IMR-90 (cell line): ENCODE measurements at regions not wholly inside any gene's neighbourhood (a gene's known extent, or its start where the extent isn't known, plus 50 kb on each side); places are given as distances from the start of the nearest gene placed in this dataset.
"Not testable (repeated sequence)": the region's sequence is repeated elsewhere in the genome, so short reads cannot be mapped to it uniquely, and the experiment has no call there.

Experiments
- ATAC-seq: fragments of 200-7000 bp; cut with Tn5 transposase; 2 replicates; pipeline ENCODE4 v1.9.1; 2020; ENCODE audit warnings: low read depth, mild to moderate bottlenecking, moderate library complexity
- BruUV-seq: library from RNA; stranded (reverse); fragments of 400-500 nt; replicated peaks from 2 replicates; lab custom pipeline; 2021; lab: Mats Ljungman, UMichigan
- CTCF ChIA-PET: fragments of 300-600 bp; formaldehyde crosslinking; extraction: SDS; loops from one replicate; lab custom pipeline; 2021; ENCODE audit warnings: antibody characterized with exemption; lab: Yijun Ruan, JAX
- POLR2A ChIA-PET: fragments of 300-600 bp; sonication (Branson Sonifier 250); formaldehyde crosslinking; loops from one replicate; lab custom pipeline; 2022; ENCODE audit warnings: antibody characterized with exemption; ENCODE audit not compliant: unreplicated experiment; lab: Charles Lee
- DNase-seq: peaks from one replicate; pipeline ENCODE4 v3.0.0; 2013
- H2AFZ ChIP-seq: replicated peaks from 2 replicates; pipeline ENCODE3; 2013; ENCODE audit warnings: low read length, mild to moderate bottlenecking; ENCODE audit not compliant: poor library complexity
- H2AK5ac ChIP-seq: 2 replicates; pipeline ENCODE4 v1.6.1; 2013; ENCODE audit warnings: low read depth, low read length, inconsistent platforms
- H2AK9ac ChIP-seq: replicated peaks from 2 replicates; pipeline ENCODE3; 2013; ENCODE audit warnings: mild to moderate bottlenecking, low read depth, low read length, moderate library complexity; ENCODE audit not compliant: poor library complexity
- H2BK120ac ChIP-seq: 2 replicates; pipeline ENCODE4 v1.6.1; 2013; ENCODE audit warnings: low read depth, low read length, inconsistent platforms
- H2BK15ac ChIP-seq: 3 replicates; pipeline ENCODE4 v1.6.1; 2013; ENCODE audit warnings: low read depth, low read length, inconsistent platforms
- H2BK20ac ChIP-seq: 2 replicates; pipeline ENCODE4 v1.6.1; 2013; ENCODE audit warnings: low read depth, mild to moderate bottlenecking, inconsistent platforms, low read length, moderate library complexity
- H2BK5ac ChIP-seq: 2 replicates; pipeline ENCODE4 v1.6.1; 2013; ENCODE audit warnings: mild to moderate bottlenecking, low read depth, low read length, inconsistent platforms; ENCODE audit not compliant: poor library complexity, severe bottlenecking
- H3K14ac ChIP-seq: replicated peaks from 2 replicates; pipeline ENCODE4 v1.6.1; 2013; ENCODE audit warnings: low read depth, low read length, inconsistent platforms
- H3K18ac ChIP-seq: 2 replicates; pipeline ENCODE4 v1.6.1; 2013; ENCODE audit warnings: low read depth, low read length, control low read depth
- H3K23ac ChIP-seq: 2 replicates; pipeline ENCODE4 v1.6.1; 2013; ENCODE audit warnings: low read depth, low read length, inconsistent platforms
- H3K27ac ChIP-seq: 2 replicates; pipeline ENCODE4 v1.5.1; 2013; ENCODE audit warnings: mild to moderate bottlenecking, control low read depth, low read length; ENCODE audit not compliant: insufficient read depth
- H3K27me3 ChIP-seq: 2 replicates; pipeline ENCODE4 v1.6.1; 2013; ENCODE audit warnings: low read length; ENCODE audit not compliant: control insufficient read depth, insufficient read depth
- H3K36me3 ChIP-seq: 2 replicates; pipeline ENCODE4 v1.6.1; 2013; ENCODE audit warnings: low read length, mixed read lengths; ENCODE audit not compliant: control insufficient read depth, insufficient read depth
- H3K4ac ChIP-seq: 2 replicates; pipeline ENCODE4 v1.6.1; 2013; ENCODE audit warnings: low read depth, low read length, inconsistent platforms
- H3K4me1 ChIP-seq: 2 replicates; pipeline ENCODE4 v1.6.1; 2013; ENCODE audit warnings: low read length, mixed read lengths; ENCODE audit not compliant: control insufficient read depth, insufficient read depth
- H3K4me2 ChIP-seq: 2 replicates; pipeline ENCODE4 v1.6.1; 2013; ENCODE audit warnings: low read depth, mild to moderate bottlenecking, control low read depth, low read length, moderate library complexity
- H3K4me3 ChIP-seq: 2 replicates; pipeline ENCODE4 v1.5.1; 2013; ENCODE audit warnings: low read depth, mild to moderate bottlenecking, control low read depth, low read length, moderate library complexity; ENCODE audit not compliant: insufficient read depth
- H3K56ac ChIP-seq: 2 replicates; pipeline ENCODE4 v1.6.1; 2013; ENCODE audit warnings: low read length, inconsistent platforms; ENCODE audit not compliant: insufficient read depth; ENCODE audit errors: extremely low read depth
- H3K79me1 ChIP-seq, 2 experiments: 2 replicates each; pipeline ENCODE4 v1.6.1; 2013; ENCODE audit warnings: low read length in 2 of 2, inconsistent platforms in 1 of 2, low read depth in 1 of 2
- H3K9ac ChIP-seq: 2 replicates; pipeline ENCODE4 v1.6.1; 2013; ENCODE audit warnings: low read depth, low read length, control low read depth
- H3K9me1 ChIP-seq: 2 replicates; pipeline ENCODE4 v1.6.1; 2013; ENCODE audit warnings: low read length, inconsistent platforms; ENCODE audit not compliant: insufficient read depth
- H3K9me3 ChIP-seq: 2 replicates; pipeline ENCODE4 v1.6.1; 2013; ENCODE audit warnings: low read length; ENCODE audit not compliant: control insufficient read depth, insufficient read depth
- H4K20me1 ChIP-seq: 2 replicates; pipeline ENCODE4 v1.6.1; 2013; ENCODE audit warnings: low read length, inconsistent platforms; ENCODE audit not compliant: insufficient read depth
- H4K5ac ChIP-seq: 2 replicates; pipeline ENCODE4 v1.6.1; 2013; ENCODE audit warnings: mild to moderate bottlenecking, low read depth, low read length, control low read depth
- H4K8ac ChIP-seq, 2 experiments: 2 replicates each; pipeline ENCODE4 v1.6.1; 2013; ENCODE audit warnings: low read depth in 2 of 2, low read length in 2 of 2, control low read depth in 1 of 2, inconsistent platforms in 1 of 2
- H4K91ac ChIP-seq: 2 replicates; pipeline ENCODE4 v1.6.1; 2013; ENCODE audit warnings: low read depth, low read length, inconsistent platforms; ENCODE audit not compliant: insufficient read depth
- WGBS, 2 experiments: methylation state at CpG; one replicate each; pipeline versions ENCODE4 v1.1.5 to v1.1.7; 2013; ENCODE audit warnings: missing lambda C conversion rate in 2 of 2; ENCODE audit not compliant: insufficient read length in 1 of 2; ENCODE audit errors: extremely low coverage in 2 of 2; 5-methylcytosine and 5-hydroxymethylcytosine counted together
- dilution Hi-C: fragments of 300-500 bp; cut with HindIII; formaldehyde crosslinking; loops from one replicate; pipeline ENCODE4 v1.14.3; 2018; ENCODE audit warnings: low sequenced_read_pairs; ENCODE audit not compliant: unreplicated experiment
- in situ Hi-C: fragments of 300-500 bp; cut with MboI; formaldehyde crosslinking; loops from 3 replicates; pipeline ENCODE4 v1.14.3; 2019; ENCODE audit warnings: low sequenced_read_pairs, inconsistent platforms, mixed read lengths
- intact Hi-C: fragments of 100-400 bp; cut with micrococcal nuclease; formaldehyde crosslinking; loops from 2 replicates; pipeline ENCODE4 v1.10.0; 2022

- dilution Hi-C loops, POLR2A ChIA-PET: not testable (repeated sequence)
- CTCF ChIA-PET = interaction anchor here (1.3 kb wide), 1 partner anchor 9 kb away, joined by 3 read pairs; no protein-coding TSS in a partner anchor
Observed at GRCh38 chr1:100820195-100820594, 74.4 kb downstream of the EXTL2 start.

GRCh38 chr1:100821919-100822318 lies 72.7 kb downstream of the EXTL2 start:
- H3K79me1 ChIP-seq, H4K5ac ChIP-seq, intact Hi-C loops: not testable (repeated sequence)

More at GRCh38 chr1:100820195-100820594, 74.4 kb downstream of the EXTL2 start:
- H3K27ac ChIP-seq, H4K8ac ChIP-seq, intact Hi-C loops, H4K20me1 ChIP-seq, H2AFZ ChIP-seq, H2AK5ac ChIP-seq, in situ Hi-C loops, ATAC-seq, H2BK20ac ChIP-seq, H3K14ac ChIP-seq, H2BK15ac ChIP-seq, H4K91ac ChIP-seq, H3K23ac ChIP-seq, H3K4ac ChIP-seq, H2AK9ac ChIP-seq, H3K18ac ChIP-seq, H3K4me3 ChIP-seq, H3K27me3 ChIP-seq, DNase-seq, H3K9me1 ChIP-seq, H2BK120ac ChIP-seq, H3K9ac ChIP-seq, H4K5ac ChIP-seq, H3K36me3 ChIP-seq, H3K56ac ChIP-seq, H3K4me2 ChIP-seq, H3K4me1 ChIP-seq, H3K9me3 ChIP-seq, H3K79me1 ChIP-seq, BruUV-seq: not testable (repeated sequence)
- WGBS, 2 experiments = 41% methylated on average over 3 of the region's 6 CpGs; no CpG with 5 or more reads in 1 of the 2 experiments
- peak overlapping the region; percentile 26 for H2BK5ac ChIP-seq

More at GRCh38 chr1:100821919-100822318, 72.7 kb downstream of the EXTL2 start:
- H3K4me3 ChIP-seq, H2BK15ac ChIP-seq, H3K36me3 ChIP-seq, H3K56ac ChIP-seq, H3K4me2 ChIP-seq, ATAC-seq, DNase-seq, H3K27ac ChIP-seq, H3K18ac ChIP-seq, H3K9ac ChIP-seq, H3K4me1 ChIP-seq, H3K23ac ChIP-seq, H2BK120ac ChIP-seq, CTCF ChIA-PET, H4K91ac ChIP-seq, BruUV-seq, H3K14ac ChIP-seq, H4K20me1 ChIP-seq, H3K9me3 ChIP-seq, H2AK5ac ChIP-seq, H2AK9ac ChIP-seq, POLR2A ChIA-PET, H2AFZ ChIP-seq, H3K4ac ChIP-seq, H3K27me3 ChIP-seq, in situ Hi-C loops, H4K8ac ChIP-seq, H2BK5ac ChIP-seq, H2BK20ac ChIP-seq, H3K9me1 ChIP-seq, dilution Hi-C loops: not testable (repeated sequence)
- WGBS, 2 experiments = no CpG with 5 or more reads among the region's 2 CpGs
